ENCODE measurements at regions not wholly inside any gene's neighbourhood (a gene's known extent, or its start where the extent isn't known, plus 50 kb on each side); places are given as distances from the start of the nearest gene placed in this dataset.

GRCh38 chr3:67715971-67716370 lies 61.6 kb upstream of the SUCLG2 start:
- H3K9me3 Mint-ChIP-seq, result peaks cover under 1 to 7% (median 1%) of the 10 kb centered on the region in 7 donors
- DNase-seq (no peak), ATAC-seq (ENCODE audit: low read depth in 2 of 2) (no peak)
- peak overlapping the region in 1 of 6 donors; percentile 81 for H3K27ac Mint-ChIP-seq
- peaks cover 0 to 6% (median 0%) of the 10 kb centered on the region in 3 donors for H3K4me1 Mint-ChIP-seq
- H3K27me3 Mint-ChIP-seq, result peaks cover 0 to 6% (median 0%) of the 10 kb centered on the region in 3 donors
- peaks cover 0 to 5% of the 10 kb centered on the region in 2 donors for H3K36me3 Mint-ChIP-seq
- no peak overlapping the region for H3K4me3 Mint-ChIP-seq

- DNase-seq (no peak), ATAC-seq (ENCODE audit: low read depth in 2 of 2) (no peak)
- H3K4me1 Mint-ChIP-seq, result peaks cover 0 to 6% (median 0%) of the 10 kb centered on the region in 3 donors
- H3K9me3 Mint-ChIP-seq, result peaks cover 0 to 4% (median 0%) of the 10 kb centered on the region in 7 donors
- H3K4me3 Mint-ChIP-seq, result no peak overlapping the region
- H3K27me3 Mint-ChIP-seq, result peaks cover 0 to 12% (median 0%) of the 10 kb centered on the region in 3 donors
- H3K36me3 Mint-ChIP-seq, result peaks cover 0 to 5% of the 10 kb centered on the region in 2 donors
- H3K27ac Mint-ChIP-seq, result no peak overlapping the region
Observed at GRCh38 chr3:67713764-67714469, 59.5 kb upstream of the SUCLG2 start.

DNA sequence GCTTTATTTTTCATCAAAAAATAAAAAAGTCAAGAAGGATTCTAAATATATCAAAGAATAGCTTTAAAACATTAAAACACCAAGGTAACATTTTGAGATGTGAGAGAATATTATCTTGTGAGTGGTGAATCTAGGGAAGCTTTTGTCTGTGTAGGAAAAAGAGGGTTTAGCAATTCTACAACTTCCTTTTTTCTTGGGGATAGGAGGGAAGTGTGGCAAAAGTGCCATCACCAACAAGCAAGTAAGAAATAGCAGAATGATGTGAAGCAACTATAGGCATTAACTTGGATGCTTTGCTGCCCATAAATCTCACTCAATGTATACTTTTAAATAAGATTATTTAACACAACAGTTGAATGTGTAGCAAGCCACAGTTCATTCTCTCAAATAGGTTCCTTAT lies 57.8 kb upstream of the SUCLG2 start:
- H3K36me3 Mint-ChIP-seq, result peaks cover 0 to 5% of the 10 kb centered on the region in 2 donors
- peaks cover 0 to 6% (median 0%) of the 10 kb centered on the region in 3 donors for H3K4me1 Mint-ChIP-seq
- DNase-seq, result no peak
- H3K4me3 Mint-ChIP-seq, result no peak overlapping the region
- ATAC-seq (ENCODE audit: low read depth in 2 of 2), result no peak
- peaks cover 0 to 4% (median 0%) of the 10 kb centered on the region in 7 donors for H3K9me3 Mint-ChIP-seq
- peaks cover 0 to 6% (median 0%) of the 10 kb centered on the region in 3 donors for H3K27me3 Mint-ChIP-seq
- no peak overlapping the region for H3K27ac Mint-ChIP-seq

DNA sequence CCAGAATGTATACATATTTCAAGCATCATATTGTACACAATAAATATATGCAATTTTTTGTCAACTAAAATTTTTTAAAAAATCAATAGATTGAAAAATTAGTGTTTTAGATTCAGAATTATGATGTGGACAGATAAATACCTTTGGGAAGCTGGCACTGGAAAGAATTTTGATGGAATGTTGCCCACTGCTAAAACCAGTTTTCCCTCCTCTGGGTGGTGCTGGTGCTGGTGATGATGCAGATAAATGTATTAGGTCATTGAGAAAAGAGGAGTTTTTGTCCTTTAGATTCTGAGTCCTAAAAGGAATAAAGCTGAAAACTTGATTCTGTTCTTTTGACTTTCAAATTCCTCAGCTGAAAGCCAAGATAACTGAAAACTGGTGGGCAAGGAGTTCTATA lies 56.0 kb upstream of the SUCLG2 start:
- ATAC-seq (ENCODE audit: low read depth in 2 of 2) (no peak), DNase-seq (no peak)
- peaks cover 0 to 6% (median 0%) of the 10 kb centered on the region in 3 donors for H3K4me1 Mint-ChIP-seq
- H3K9me3 Mint-ChIP-seq, result peaks cover 0 to 4% (median 0%) of the 10 kb centered on the region in 7 donors
- peaks cover 0 to 6% (median 0%) of the 10 kb centered on the region in 3 donors for H3K27me3 Mint-ChIP-seq
- no peak overlapping the region for H3K4me3 Mint-ChIP-seq
- no peak overlapping the region for H3K27ac Mint-ChIP-seq
- H3K36me3 Mint-ChIP-seq, result peaks cover 0 to 5% of the 10 kb centered on the region in 2 donors

GRCh38 chr3:67706934-67707333 lies 52.5 kb upstream of the SUCLG2 start:
- peaks cover 0 to 11% (median 0%) of the 10 kb centered on the region in 3 donors for H3K27me3 Mint-ChIP-seq
- DNase-seq, result no peak
- H3K36me3 Mint-ChIP-seq, result peaks cover 0 to 5% of the 10 kb centered on the region in 2 donors
- H3K9me3 Mint-ChIP-seq, result peaks cover 0 to 4% (median 0%) of the 10 kb centered on the region in 7 donors
- ATAC-seq (ENCODE audit: low read depth in 2 of 2), result no peak
- no peak overlapping the region for H3K4me3 Mint-ChIP-seq
- H3K4me1 Mint-ChIP-seq, result peaks cover 6 to 13% (median 12%) of the 10 kb centered on the region in 3 donors
- no peak overlapping the region for H3K27ac Mint-ChIP-seq

GRCh38 chr3:67704322-67704721 lies 49.9 kb upstream of the SUCLG2 start:
- Mint-ChIP-seq H3K9me3 (no peaks in the 10 kb centered on the region), H3K27me3 (peaks cover 0 to 10% (median 0%) of the 10 kb centered on the region in 3 donors), H3K27ac (peak overlapping the region in 4 of 6 donors; percentile 19 to 86 (median 33)), H3K4me1 (peaks cover 6 to 13% (median 12%) of the 10 kb centered on the region in 3 donors), H3K4me3 (peak overlapping the region in 2 of 8 donors; percentile 25 to 32), H3K36me3 (no peaks in the 10 kb centered on the region)
- ATAC-seq (ENCODE audit: low read depth in 2 of 2) (no peak), DNase-seq (peak; percentile 7)
